ENCODE measurements at regions not wholly inside any gene's neighbourhood (a gene's known extent, or its start where the extent isn't known, plus 50 kb on each side); places are given as distances from the start of the nearest gene placed in this dataset.

GRCh38 chr17:53406907-53407306 is 415.8 kb upstream of the KIF2B start:
- no TSS peak for BruUV-seq (replicated peaks)
- no peaks in the 10 kb centered on the region for H3K27me3 ChIP-seq (ENCODE audit: control insufficient read depth, insufficient read depth, low read length)
- no peak overlapping the region for H3K27ac ChIP-seq (ENCODE audit: low read length)
- intact Hi-C loops (cut with micrococcal nuclease; ENCODE audit: unreplicated experiment) = no loop called here
- no peak for TF ChIP-seq TCF7L2 (IDR thresholded peaks at IDR 0.05; ENCODE audit: low read depth, low read length)
- TF ChIP-seq SIN3A (IDR thresholded peaks at IDR 0.05; ENCODE audit: borderline replicate concordance, insufficient read depth, low read depth, low read length) = no peak
- TF ChIP-seq CTCF (IDR thresholded peaks at IDR 0.05) = no peak
- no peak for TF ChIP-seq POLR2AphosphoS5 (IDR thresholded peaks at IDR 0.05; ENCODE audit: low read depth, low read length)
- TF ChIP-seq REST (IDR thresholded peaks at IDR 0.05; ENCODE audit: insufficient read depth in 1 of 2, low read depth in 2 of 2, low read length in 1 of 2) = no peak
- H3K36me3 ChIP-seq (ENCODE audit: control insufficient read depth, insufficient read depth, low read length) = no peaks in the 10 kb centered on the region
- no peaks in the 10 kb centered on the region for H3K4me1 ChIP-seq (ENCODE audit: control insufficient read depth, insufficient read depth, low read length)
- ChIA-PET POLR2A (no interaction called here), CTCF (no interaction called here)
- DNase-seq (ENCODE audit: low read depth, low spot score) (no peak), ATAC-seq (no peak)
- H3K9me3 ChIP-seq (ENCODE audit: control insufficient read depth, insufficient read depth, low read depth, low read length) = 0 out of 2 replicates have a peak, but pooled peaks cover 16% of the 10 kb centered on the region
- H3K4me3 ChIP-seq (ENCODE audit: low read depth in 2 of 2, low read length in 2 of 2) = no peak overlapping the region
- in situ Hi-C loops (cut with HindIII; ENCODE audit: low pct_unique_long_range_greater_than_20kb, low sequenced_read_pairs) = no loop called here

GRCh38 chr17:53391197-53391596 is 431.5 kb upstream of the KIF2B start:
- H3K9me3 ChIP-seq (ENCODE audit: control insufficient read depth, insufficient read depth, low read depth, low read length) = no peaks in the 10 kb centered on the region
- ATAC-seq (no peak), DNase-seq (ENCODE audit: low read depth, low spot score) (no peak)
- TF ChIP-seq SIN3A (IDR thresholded peaks at IDR 0.05; ENCODE audit: borderline replicate concordance, insufficient read depth, low read depth, low read length) = no peak
- TF ChIP-seq POLR2AphosphoS5 (IDR thresholded peaks at IDR 0.05; ENCODE audit: low read depth, low read length) = no peak
- no peak for TF ChIP-seq REST (IDR thresholded peaks at IDR 0.05; ENCODE audit: insufficient read depth in 1 of 2, low read depth in 2 of 2, low read length in 1 of 2)
- TF ChIP-seq CTCF (IDR thresholded peaks at IDR 0.05) = no peak
- TF ChIP-seq TCF7L2 (IDR thresholded peaks at IDR 0.05; ENCODE audit: low read depth, low read length) = no peak
- H3K27me3 ChIP-seq (ENCODE audit: control insufficient read depth, insufficient read depth, low read length) = no peaks in the 10 kb centered on the region
- no peak overlapping the region for H3K4me3 ChIP-seq (ENCODE audit: low read depth in 2 of 2, low read length in 2 of 2)
- CTCF ChIA-PET = no interaction called here
- in situ Hi-C loops (cut with HindIII; ENCODE audit: low pct_unique_long_range_greater_than_20kb, low sequenced_read_pairs) (no loop called here), intact Hi-C loops (cut with micrococcal nuclease; ENCODE audit: unreplicated experiment) (no loop called here)
- H3K36me3 ChIP-seq (ENCODE audit: control insufficient read depth, insufficient read depth, low read length) = no peaks in the 10 kb centered on the region
- POLR2A ChIA-PET = no interaction called here
- no peaks in the 10 kb centered on the region for H3K4me1 ChIP-seq (ENCODE audit: control insufficient read depth, insufficient read depth, low read length)
- no TSS peak for BruUV-seq (replicated peaks)
- no peak overlapping the region for H3K27ac ChIP-seq (ENCODE audit: low read length)

All from Panc1 (cell line).